Activated naive CD4-positive, alpha-beta T cell (primary cell): ENCODE measurements at regions not wholly inside any gene's neighbourhood (a gene's known extent, or its start where the extent isn't known, plus 50 kb on each side); places are given as distances from the start of the nearest gene placed in this dataset.

Experiments used
- DNase-seq, 4 experiments: peaks; one replicate each; lab custom pipeline; 2025; lab: John Stamatoyannopoulos, UW

- no peak for DNase-seq
These were observed 270.2 kb downstream of the TMEM167A start for GRCh38 chr5:82807021-82807420.

DNA sequence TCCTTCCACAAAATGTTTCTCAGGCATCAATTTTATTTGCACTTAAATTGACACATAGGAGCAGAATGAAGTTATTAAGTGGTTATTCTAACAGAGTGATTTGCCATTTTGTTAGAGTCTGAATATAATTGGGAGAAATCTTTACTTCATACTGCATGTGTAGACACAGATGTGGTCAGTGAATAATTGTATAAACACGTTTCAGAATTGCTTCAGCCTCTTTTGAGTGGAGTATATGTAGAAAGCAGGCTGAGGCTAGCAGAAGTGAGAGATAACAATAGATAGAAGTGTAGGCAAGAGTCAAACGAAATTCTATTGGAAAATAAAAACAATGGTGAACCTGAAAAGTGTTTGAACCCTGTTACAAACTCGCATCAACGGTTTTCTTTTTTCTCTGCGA is 270.7 kb downstream of the TMEM167A start:
- DNase-seq, result no peak

- DNase-seq, result no peak
These were observed 273.0 kb downstream of the TMEM167A start for GRCh38 chr5:82804155-82804690.

- DNase-seq, result no peak
These were observed 274.2 kb downstream of the TMEM167A start for GRCh38 chr5:82802954-82803353.

- DNase-seq, result no peak
These were observed 276.4 kb downstream of the TMEM167A start for GRCh38 chr5:82800826-82801225.

GRCh38 chr5:82799361-82800077 is 277.7 kb downstream of the TMEM167A start:
- no peak for DNase-seq

- DNase-seq, result no peak
These were observed 278.5 kb downstream of the TMEM167A start for GRCh38 chr5:82798676-82799075.

DNA sequence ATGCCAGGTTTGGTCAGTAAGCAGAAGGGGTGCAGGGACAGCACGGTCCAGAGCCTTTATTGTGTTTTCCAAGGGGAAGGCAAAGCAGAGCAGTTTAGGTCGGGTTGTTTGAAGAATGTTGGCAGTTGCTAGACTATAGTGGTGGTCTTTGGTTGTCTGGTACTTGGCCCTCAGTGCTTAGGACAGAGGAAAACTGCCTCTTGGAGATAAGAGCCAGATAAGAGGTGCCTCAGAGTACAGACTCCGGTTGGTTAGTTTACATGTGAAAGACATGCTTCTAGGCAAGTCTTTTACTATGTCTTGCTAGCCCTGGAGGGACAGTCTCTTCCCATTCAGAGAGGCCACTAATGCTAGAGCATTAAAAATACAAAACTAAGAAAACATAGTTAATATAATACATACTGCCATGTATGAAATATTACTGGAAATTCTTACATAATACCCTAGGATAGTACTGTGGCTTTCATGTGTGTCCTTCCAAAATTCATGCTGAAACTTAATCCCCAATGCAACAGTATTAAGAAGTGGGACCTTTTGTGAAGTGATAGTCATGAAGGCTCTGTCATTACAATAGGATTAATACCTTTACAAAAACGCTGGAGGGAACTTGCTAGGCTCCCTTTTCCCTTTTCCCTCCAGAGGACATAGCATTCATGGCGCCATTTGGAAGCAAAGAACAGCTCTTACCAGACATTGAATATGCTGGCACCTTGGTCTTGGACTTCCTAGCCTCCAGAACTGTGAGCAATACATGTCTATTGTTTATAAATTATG is 280.4 kb downstream of the TMEM167A start:
- no peak for DNase-seq

DNA sequence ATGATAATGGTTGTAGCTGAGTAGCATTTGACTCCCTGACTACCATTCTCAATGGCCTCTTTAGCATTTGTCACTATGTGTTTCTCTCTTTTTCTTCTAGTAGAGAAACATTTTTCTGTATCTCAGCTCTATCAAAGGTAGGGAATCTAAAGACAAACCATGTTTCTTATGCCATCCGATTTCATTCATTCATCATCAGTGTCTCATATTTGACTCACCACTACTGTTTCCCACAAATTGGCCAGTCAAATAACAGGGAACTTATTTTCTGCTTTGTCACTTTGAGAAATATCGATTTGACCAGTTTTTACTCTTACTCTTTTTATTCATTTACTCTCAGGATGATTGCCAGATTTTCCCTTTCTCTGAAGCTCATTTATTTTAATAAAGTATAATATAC is 282.3 kb downstream of the TMEM167A start:
- DNase-seq, result no peak

DNA sequence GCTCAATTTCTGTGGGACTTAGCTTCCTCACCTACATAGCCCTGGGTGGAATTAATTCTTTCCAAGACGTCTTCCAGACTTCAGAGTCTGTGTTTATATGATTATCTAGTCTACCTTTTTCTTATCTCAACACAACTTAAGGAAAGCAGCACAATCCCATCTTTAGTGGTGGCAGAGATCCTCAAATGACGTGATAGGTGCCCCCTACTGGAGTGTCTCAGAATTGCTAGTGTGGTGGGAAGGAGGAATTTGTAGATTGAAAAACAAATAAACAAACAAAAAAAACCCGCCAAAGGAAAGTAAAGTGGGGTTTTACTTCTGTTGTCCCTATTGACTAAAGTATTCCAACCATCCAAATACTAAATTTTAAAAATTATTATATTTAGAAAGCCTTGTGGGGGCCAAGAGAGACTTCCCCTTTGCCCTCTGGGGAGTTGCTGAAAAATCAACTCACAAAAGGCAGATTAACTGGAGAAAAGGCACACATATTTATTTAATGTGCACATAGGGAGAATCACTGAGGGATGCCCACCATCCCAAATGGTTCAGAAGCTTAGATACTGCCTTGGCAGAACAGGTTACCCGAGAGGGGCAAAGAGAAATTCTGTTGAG is 283.3 kb downstream of the TMEM167A start:
- DNase-seq, result peak in 1 of 4 experiments; percentile 1

GRCh38 chr5:82792096-82792495 is 285.1 kb downstream of the TMEM167A start:
- DNase-seq, result no peak

DNA sequence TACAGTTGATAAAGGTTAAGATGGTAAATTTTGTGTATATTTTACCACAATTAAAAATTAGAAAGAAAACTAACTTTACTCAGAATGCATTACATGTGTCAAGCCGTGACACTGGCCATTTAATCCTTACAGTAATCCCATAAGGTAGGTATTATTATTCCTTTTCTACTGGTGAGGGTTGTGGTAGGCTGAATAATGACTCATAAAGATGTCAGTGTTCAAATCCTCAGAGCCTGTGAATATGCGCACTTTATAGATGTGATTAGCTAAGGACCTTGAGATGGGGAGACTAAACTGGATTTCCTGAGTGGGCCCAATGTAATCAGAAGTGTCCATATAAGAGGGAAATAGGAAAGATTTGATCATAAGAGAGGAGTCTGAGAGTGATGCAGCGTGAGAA is 288.1 kb downstream of the TMEM167A start:
- no peak for DNase-seq

DNA sequence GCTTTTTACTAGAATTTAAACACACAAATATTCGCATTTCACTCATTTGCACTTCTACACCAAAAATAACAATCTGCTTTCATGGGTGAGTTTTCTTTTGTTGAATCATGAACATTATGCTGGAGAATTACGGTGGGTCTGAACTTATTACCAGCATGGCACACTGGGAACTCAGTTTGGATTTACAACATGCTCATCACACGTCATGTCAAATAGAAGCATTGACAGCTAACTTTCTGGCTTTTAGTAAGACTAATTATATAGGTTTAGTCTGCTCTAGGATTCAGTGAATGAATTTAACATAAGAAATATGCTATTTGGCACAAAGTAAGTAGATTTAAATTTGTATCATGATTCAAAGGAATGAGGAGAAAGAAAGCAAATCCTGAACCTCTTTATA is 290.4 kb downstream of the TMEM167A start:
- no peak for DNase-seq

- no peak for DNase-seq
These were observed 291.2 kb downstream of the TMEM167A start for GRCh38 chr5:82785882-82786509.

DNA sequence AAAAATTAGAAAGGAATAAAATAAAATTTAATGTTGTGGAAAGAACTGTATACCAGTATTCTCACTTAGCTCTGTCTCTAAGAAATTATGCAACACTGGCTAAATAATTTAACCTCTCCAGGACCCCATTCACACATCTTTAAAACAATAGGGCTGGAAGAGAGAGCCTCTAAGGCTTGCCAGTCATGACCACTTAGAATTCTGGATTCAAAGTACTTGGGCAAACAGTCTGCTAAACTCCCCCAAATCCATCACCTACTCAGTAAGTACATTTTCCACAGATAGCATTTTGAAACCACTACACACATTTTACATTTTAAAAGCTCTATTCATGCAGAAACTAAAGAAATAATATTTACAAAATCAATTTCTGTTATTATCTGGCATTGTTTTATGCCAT is 291.7 kb downstream of the TMEM167A start:
- no peak for DNase-seq

DNA sequence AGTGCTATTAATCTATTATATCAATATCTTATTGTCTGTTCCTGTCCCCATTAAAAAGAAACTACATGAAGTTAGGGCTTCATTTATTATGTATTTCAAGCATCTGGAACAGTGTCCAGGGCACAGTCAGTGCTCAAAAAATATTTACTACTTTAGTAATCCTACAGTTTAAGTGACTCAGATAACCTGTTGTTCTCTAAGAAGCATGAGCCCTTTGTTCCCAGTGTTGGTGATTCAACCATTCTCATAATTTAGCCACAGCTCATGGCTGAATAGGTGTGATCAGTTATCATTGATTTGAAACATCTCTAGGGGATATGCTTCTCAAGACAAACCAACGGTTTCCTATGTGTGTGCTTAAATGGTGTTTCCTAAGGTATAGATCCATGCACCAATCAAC is 292.7 kb downstream of the TMEM167A start:
- DNase-seq, result no peak

GRCh38 chr5:82777106-82777505 is 300.1 kb downstream of the TMEM167A start:
- DNase-seq, result no peak

DNA sequence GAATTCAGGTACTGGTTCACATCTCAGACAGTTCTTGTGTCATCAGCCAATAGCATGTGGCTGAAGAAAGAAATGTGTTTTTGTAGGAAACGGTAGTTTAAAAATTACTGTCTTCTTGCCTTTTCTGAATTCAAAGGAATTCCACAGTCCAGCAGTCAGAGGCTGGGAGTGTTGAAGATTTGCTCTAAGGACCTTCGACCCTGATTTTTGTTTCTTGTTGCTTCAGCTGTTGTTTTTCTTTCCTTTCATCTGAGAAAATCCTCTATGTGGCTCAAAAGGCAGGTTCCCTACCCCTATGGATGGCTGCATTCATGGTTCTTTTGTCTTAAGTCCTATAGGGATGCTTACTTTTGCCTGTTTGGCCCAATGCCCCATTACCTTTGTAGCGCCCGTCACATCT is 304.9 kb downstream of the TMEM167A start:
- DNase-seq, result no peak

DNA sequence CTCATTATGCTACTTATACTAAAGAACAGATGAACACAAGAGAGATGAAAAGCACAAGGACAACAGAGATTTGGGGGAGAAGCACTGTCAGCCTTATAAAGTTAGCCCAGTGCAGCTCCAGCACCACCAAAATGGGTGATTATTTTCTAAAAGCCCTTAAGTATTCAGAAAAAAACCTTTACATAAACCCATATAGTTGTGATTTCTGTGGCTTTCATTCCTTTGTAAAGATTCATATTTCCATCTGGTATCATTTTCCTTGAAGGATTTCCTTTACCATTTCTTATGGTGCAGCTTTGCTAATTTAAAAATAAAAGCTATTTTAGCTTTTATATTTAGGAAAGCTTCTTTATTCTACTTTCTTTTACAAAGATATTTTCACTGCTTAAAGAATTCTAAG is 311.0 kb downstream of the TMEM167A start:
- DNase-seq, result no peak

DNA sequence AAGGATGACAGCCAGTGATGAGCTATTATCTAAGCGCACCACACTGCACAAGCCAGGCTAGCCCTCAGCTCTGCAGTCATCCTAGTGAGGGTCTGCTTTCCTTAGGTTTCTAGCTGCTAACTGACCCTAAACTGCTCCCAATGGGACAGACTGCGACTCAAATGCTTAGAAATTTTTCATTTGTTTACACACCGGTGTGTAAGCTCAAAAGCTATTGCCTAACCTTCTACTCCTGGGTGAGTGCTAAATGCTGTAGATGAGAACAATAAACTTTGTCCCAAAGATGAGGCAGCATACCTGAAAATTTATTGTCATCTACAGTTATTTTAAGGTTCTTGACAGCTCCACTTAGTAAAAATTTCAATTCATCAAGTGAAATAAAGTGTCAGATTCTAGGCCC is 311.4 kb downstream of the TMEM167A start:
- DNase-seq, result no peak

DNA sequence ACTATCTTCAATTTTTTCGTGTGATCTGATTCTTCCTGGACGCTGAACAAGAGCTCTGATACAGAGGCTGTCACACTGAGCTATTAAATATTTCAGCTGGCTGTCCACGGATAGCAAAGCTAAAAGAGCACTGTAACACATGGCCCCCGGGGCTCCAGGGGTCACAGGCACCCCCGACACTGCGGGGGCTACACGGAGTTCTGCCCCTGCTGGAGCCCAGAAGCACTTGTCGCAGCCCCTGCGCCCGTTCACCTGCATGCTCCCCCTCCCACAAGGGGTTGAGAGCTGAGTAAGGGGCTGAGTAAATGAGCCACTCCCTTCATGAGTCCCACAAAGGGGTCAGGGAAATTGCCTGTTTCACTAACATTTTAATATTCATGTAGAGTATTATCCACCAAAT is 316.3 kb downstream of the TMEM167A start:
- no peak for DNase-seq

GRCh38 chr5:82758881-82759280 is 318.3 kb downstream of the TMEM167A start:
- DNase-seq, result no peak
